ENCODE measurements at regions not wholly inside any gene's neighbourhood (a gene's known extent, or its start where the extent isn't known, plus 50 kb on each side); places are given as distances from the start of the nearest gene placed in this dataset.
"Not testable (repeated sequence)": the region's sequence is repeated elsewhere in the genome, so short reads cannot be mapped to it uniquely, and the experiment has no call there.

DNA sequence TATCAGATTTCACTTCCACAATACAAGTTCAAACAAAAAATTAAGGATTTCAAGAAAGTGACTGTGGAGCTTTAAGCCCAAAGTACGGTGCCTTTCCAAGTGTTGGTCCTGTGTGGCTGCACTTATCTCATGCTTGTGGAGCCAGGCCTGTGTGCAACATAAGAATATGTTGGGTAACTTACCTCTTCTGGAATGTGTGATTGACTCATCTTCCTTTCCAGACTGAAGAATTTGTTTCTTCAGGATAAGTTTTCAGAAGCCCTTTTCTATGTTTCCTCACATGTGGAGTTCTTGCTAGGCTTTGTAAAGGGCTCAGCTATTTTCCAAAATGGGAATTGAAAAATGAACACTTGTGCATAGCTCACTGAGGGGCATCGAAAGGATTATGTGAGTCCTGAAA is 485.1 kb upstream of the PAPPA start:
- peak; percentile 56 for DNase-seq (ENCODE audit: low read depth)

DNA sequence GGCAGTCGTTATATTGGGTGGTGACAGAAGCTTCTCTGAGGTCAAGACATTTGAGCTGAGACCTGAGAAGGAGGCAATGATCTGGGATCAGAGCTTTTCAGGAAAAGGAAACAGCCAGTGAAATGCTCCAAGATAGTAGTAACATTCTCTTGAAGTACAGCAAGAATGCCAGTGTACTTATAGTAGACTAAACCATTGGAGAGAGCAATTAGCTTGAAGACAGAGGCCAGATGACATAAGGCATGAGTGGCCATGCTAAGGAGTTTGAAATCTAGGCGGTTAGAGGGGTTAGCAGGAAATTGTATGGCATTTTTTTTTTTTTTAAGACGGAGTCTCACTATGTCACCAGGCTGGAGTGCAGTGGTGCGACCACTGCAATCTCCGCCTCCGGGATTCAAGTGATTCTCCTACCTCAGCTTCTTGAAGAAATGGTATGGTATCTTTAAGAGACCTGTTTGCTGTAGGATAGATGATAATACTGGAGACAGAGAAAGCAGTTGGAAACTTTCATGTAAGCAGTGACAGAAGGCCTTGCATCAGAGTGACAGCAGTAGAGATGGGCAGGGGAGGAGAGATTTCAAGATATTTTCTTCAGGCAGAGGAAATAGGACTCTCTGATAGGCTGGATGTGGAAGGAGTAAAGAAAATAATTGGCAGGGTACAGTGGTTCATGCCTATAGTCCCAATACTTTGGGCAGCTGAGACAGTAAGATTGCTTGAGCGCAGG is 482.2 kb upstream of the PAPPA start:
- no peak for DNase-seq (ENCODE audit: low read depth)

DNA sequence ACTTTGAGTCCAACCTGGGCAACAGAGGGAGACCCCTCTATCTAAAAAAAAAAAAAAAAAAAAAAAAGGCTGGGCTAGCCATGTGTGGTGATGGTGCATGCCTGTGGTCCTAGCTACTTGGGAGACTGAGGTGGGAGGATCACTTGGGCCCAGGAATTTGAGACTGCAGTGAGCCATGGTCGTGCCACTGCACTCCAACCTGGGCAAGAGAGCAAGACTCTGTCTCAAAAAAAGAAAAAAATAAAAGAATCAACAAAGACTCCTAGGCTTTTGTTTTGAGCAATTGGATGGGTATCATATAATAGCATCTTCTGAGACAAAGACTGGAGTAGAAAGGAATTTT is 481.7 kb upstream of the PAPPA start:
- no peak for DNase-seq (ENCODE audit: low read depth)

DNA sequence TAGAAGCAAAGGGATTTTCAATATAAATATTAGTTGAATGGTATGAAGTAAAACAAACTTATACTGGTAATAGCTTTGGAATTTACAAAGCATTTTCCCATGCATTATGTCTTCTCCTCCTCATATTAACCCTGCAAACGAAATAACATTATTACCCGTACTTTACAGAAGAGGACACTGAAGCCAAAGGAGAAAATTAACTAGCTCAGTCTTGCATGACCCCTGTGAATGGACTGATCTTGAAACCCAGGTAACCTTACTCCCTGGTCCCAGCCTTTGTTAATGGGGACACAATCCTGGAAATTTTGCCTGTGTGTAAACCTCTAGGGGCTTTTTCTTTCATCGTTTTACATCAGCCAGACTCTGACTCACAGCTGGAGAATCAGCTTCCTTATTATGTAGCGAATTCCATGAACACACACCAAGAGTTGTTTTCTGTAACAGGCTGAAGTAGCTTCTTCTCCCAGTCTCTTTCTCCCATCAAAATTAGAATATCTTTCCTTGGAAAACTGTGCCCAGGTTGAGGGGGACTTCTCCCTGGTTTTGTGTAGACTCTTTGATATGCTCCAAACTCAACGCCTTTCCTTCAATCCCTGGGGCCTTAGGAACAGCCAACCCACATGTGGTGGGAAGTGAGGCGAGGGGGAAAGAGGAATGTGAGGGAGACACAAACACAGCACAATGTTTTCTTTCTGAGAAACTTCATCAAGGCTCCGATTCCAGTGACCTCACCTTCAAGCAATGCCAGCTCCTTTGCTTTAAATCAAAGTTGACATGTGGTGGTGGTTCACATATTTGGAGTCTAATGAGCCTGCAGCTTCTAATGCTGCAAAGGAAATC is 480.9 kb upstream of the PAPPA start:
- peak; percentile 96 for DNase-seq (ENCODE audit: low read depth)

DNA sequence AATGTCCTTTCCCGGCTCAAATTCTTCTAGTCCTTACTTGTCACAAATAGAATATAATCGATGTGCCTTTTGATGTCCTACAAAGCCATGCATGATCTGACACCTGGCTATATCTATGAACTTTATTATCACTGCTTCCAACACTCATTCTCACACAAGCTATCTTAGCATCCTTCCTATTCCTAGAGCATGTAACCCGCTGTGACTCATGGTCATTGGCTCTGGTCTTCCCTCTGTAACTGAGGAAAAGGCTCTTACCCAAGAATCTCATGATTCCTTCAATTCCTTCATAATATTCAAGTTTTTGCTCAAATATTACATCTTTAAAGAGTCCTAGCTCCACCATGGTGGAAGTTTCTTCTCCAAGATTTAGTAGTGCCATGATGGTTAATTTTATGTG is 480.0 kb upstream of the PAPPA start:
- DNase-seq (ENCODE audit: low read depth) = no peak

DNA sequence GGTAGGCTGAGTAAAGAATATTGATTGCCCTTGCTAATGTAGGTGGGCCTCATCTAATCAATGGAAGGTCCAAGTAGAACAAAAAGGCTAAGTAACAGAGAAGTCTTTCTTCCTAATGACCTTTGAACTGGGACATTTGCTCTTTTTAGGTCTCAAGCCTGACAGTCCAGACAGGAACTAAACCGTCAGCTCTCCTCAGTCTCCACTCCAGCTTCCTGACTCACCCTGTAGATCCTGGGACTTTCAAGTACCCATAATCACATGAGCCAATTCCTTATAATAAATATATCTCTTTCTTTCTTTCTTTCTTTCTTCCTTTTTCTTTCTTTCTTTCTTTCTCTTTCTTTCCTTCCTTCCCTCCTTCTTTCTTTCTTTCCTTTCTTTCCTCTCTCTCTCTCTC is 479.5 kb upstream of the PAPPA start:
- DNase-seq (ENCODE audit: low read depth) = no peak

DNA sequence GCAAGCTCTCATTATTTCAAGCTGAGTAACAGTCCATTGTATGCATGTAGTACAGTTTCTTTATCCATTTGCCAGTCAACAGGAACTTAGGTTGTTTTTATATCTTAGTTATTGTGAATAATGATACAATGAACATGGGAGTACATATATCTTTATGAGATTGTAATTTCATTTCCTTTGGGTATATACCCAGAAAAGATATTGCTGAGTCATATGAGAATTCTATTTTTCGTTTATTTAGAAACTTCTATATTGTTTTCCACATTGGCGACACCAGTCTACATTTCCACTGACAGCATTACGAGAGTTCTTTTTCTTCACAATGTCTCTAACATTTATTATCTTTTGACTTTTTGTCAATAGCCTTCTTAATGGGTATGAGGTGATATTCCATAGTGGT is 477.8 kb upstream of the PAPPA start:
- no peak for DNase-seq (ENCODE audit: low read depth)

DNA sequence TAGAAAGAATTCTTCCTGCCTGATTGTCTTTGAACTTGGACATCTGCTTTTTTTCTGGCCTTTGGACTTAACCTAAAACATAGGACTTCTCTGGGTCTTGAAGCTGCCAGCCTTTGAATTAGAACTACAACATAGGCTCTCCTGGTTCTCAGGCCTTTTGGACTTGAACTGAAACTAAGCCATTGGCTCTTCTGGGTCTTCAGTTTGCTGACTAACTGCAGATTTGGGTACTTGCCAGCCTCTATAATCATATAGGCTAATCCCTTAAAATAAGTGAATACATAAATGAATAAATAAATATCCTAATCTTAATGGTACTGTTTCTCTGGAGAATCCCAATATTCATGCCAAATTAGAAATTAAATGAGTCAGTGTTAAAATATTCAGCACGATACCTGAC is 473.4 kb upstream of the PAPPA start:
- no peak for DNase-seq (ENCODE audit: low read depth)

DNA sequence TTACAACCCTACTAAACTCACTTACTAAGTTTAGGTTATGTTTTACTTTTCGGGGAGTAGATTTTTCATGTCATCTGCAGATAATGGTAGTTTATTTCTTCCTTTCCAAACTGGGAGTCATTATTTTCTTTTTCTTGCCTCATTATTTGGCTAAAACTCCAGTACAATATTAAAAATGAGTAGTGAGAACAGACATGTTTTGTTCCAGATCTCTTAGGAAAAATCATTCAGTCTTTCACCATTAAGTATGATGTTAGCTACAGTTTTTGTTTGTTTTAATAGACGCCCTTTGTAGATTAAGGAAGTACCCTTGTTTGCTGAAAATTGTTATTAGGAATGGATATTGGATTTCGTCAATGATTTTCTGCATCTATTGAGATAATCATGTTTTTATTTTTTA is 472.0 kb upstream of the PAPPA start:
- no peak for DNase-seq (ENCODE audit: low read depth)

DNA sequence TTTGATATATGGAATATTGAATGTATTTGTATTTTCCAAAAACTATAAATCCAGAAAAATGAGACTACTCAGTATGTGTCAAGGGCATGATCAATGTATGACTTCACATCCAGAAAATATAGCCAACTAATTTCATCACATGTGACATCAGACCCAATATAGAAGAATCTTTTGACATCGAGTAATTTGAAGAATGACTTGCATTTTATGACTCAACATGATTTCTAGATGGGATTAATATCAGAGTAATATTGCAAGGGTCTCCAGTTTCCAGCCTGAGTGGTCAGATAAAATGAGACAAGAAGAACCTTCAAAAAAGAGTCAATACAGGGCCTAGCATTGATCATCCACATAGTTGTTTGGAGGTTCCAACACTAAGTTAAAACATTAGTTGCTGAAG is 467.5 kb upstream of the PAPPA start:
- DNase-seq (ENCODE audit: low read depth) = no peak

DNA sequence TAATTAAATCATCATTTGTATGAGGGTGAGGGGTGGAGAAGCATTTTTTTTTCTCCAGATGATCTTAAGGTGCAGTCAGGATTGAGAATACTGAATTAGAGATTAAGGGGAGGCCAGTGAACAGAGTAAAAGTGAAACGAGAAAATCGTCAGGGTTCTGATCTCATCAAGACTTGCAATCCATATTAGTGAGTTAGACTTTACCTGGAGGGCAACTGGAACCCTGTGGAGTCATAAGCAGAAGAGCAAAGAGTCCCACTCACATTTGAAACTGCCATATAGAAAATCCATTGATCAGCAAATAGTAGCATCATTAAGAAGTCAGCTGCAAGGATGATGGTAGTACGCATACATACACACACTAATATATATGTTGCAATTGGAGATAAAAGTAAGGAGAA is 466.2 kb upstream of the PAPPA start:
- no peak for DNase-seq (ENCODE audit: low read depth)

DNA sequence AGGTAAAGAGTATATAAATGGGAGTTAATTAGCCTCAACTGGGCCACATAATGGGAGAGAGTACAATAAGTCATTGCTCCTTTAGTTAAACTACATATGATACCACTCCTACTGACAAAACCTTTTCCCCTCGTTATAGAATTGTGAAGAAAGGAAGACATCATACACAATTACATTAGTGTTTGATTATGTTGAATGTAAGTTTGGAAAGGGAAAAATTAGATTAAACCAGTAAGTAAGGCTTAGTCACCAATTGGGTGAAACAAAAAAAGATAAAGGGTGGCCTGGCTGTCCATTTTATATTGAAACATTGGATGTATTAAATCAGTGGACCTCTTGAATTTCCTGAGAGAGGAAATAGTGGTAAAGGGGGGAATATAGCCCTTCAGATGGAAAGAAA is 464.3 kb upstream of the PAPPA start:
- no peak for DNase-seq (ENCODE audit: low read depth)

DNA sequence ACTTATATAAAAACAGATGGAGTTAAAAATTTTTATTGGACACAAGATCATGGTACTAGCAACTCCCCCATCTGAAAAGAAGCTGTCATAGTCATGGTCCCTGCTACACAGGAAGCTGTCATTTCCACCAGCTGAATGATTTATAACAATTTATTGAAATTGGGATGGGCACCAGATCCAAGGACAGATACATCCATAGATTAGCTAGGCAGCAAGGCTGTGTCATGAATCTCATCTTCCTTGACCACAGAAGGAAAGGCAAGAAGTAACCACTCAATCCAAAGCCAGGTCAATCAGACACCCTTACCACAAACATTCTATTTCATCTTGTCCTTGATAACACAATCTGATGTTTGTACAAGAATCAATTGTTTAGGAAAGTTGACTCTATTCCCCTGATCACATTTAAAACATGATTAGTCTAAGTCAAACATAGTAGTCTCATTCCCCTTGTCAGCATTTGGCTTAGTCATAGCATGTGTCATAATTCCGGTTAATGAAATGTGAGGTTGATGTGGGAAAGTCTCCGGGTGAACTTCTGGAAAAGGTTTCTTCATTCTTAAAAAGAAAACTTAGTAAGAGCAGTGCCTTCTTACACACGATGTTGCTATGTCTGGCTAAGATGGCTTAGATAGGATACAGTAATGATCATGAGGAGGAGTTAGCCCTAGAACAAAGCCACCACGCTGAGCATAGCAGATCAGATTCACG is 462.6 kb upstream of the PAPPA start:
- DNase-seq (ENCODE audit: low read depth) = peak; percentile 77

DNA sequence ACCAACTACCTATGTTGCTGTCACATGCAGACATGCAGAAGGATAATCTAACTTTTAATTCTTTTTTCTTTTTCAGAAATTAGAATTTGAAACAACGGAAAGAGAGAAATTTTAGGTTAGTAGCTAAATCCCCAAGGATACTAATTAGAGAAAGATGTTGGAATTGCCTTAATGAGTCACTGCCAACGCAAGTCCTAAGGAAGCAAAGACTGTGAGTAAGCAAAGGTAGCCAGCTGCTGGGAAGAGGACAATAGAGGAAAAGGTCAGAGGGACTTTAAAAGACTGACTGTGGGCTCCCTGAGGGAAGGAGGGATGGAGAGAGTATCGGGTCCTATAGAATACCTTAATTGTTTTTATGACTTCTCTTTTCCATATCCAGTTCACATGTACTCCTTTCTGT is 461.9 kb upstream of the PAPPA start:
- peak; percentile 36 for DNase-seq (ENCODE audit: low read depth)

DNA sequence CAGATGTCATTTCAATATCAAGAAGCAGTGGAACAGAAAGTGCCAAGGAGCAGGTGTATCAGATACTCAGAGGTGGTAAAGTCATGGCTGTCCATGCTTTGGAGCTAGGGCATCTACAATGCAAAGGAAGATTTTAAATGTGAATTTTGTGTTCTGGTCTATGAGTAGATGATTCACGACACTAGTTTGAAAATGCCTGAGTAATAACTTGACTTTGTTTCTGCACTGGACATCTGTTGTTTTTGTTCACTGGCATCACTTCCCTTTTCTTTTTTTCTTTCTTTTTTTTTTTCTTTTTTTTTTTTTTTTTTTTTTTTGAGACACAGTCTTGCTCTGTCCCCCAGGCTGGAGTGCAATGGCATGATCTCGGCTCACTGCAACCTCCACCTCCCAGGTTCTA is 460.7 kb upstream of the PAPPA start:
- DNase-seq (ENCODE audit: low read depth) = not testable (repeated sequence)

DNA sequence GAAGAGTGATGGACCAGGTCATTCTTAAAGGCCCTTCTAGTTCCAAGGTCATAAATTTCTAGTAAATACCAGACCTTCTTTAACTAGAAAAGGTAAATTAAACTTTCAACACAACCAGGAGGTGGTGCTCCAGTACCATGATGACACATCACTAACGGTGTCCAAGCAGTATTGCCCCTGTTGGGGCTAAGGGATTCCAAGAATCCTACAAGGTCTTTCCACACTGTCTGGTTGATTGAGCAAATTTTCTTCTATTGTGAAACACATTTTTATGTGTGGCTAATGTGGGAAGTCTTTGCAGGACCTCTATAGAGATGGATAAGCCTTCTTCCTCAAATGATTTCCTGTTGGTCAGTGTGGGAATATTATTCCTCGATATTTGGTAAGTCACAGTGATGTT is 459.6 kb upstream of the PAPPA start:
- DNase-seq (ENCODE audit: low read depth) = peak; percentile 86

DNA sequence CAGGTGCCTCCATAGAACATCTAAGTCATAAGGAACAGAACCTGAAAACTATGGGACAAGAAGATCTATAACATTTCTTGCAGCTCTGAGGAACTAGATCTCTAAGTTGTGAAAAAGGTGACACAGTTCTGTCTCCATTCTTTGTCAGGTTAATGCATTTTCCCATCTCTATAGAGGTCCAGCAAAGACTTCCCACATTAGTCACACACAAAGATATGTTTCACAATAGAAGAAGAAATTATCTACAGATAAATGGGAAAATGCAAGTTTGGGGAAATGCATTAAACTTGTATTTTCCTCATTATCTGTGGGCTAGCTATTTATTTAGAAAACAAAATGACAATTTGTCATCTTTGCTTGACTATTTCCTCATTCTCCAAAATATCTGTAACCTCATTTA is 458.6 kb upstream of the PAPPA start:
- no peak for DNase-seq (ENCODE audit: low read depth)

DNA sequence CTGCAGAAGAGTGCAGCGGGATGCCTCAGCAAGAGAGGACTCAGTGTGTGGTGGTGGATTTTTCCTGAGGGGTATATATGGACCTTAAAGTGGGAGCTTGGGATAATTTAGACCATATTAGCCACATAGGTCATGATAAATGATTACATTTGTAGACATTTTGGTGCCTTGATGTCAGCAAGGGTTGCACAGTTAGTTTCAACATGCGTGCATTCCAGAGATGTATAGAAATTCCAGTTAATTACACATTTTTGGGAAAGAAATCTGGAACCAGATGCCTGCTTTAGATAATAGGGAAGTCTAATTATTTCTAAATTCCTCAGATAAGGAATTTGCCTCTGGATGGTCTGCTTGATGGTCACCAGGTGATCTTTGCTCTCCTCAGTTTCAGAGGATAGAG is 440.6 kb upstream of the PAPPA start:
- DNase-seq (ENCODE audit: low read depth) = no peak

DNA sequence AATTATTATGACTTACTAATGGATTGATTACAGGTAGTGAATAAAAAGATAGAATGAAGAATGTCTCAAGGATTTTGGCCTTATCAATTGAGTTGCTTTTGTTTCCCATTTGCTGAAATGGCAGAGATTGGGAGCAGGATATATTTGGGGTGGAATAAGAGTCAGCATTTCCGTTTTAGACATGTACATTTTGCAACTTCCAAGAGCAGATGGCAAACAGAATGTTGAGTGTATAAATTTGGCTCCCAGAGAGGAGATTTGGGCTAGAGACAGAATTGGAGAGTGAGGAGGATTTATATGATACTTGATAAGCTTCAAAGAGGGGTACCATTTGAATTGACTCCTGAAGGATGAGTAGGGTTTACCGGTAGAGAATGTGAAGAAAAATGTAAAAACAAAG is 437.9 kb upstream of the PAPPA start:
- no peak for DNase-seq (ENCODE audit: low read depth)

DNA sequence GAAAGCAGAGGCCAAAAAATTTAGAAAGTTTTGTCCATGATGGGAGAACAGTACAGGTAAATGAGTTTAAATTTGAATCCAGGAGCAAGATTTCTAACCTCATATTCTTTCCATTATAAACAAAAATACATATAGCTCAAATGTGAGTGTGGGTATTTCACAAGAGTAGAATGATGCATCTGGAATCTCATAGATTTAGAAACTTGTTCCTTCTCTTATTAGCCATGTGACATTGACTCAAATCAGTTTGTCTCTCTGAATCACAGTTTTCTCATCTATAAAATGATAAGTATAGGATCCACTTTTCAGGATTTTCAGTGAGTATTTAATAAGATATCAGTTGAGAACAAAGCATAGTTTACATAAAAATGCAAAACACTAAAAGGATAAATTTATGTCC is 436.3 kb upstream of the PAPPA start:
- no peak for DNase-seq (ENCODE audit: low read depth)

DNA sequence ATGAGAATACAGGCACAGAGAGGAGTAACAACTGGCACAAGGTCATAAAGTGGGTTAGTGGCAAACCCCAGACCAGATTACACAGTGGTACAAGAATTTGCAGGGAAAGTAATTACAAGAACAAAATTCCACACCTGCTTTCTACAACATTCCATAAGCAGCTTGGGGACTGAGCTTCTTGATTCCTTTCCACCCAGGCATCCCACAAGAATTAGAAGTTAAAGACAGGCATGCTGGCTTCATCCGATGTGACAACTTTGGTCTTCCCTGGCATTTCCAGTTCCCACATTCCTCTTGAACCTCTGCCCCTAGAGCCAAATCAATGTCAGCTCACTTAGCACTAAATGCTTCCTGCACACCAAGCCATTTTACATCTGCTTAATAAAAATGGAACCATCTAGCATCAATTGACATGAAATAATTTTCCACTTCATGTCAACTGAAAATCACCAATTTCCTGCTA is 435.8 kb upstream of the PAPPA start:
- DNase-seq (ENCODE audit: low read depth) = no peak

DNA sequence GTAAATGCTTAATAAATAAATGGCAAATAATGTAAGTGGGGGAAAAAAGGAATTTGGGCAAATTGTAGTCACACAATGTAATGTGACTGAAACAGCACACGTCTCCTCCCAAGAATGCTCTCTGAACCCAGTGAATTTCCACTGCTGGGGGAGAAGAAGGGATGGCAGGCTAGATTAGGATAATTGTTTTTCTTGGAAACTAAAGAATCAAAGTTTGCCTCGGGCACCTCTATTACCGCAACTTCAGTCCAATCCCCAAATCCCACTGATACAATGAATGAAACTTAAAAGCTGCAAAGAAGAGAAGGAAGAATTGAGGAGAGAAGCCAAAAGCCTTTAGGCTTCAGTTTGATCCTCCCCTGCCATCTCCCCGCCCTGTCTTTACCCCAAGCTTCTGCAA is 423.2 kb upstream of the PAPPA start:
- DNase-seq (ENCODE audit: low read depth) = no peak

DNA sequence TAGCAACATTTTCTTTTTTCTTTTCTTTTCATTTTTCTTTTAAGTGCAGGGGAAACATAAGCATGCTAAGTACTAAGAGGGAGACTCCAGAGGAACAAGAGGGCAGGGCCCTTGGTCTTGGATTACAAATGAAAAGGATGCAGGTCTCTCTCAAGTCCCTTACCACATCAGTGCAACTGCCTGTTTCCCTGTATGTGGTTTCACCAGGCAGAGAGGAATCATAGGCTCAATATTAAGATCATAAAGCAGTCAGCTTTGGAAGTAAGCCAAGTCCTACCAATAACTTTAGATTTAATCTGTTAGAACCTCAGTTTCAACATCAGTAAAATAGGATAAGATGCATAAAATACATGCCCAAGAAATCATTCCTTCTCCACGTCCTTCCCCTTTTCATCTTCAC is 422.7 kb upstream of the PAPPA start:
- DNase-seq (ENCODE audit: low read depth) = no peak

All from fibroblast of the conjunctiva (primary cell).